ENCODE measurements at regions not wholly inside any gene's neighbourhood (a gene's known extent, or its start where the extent isn't known, plus 50 kb on each side); places are given as distances from the start of the nearest gene placed in this dataset.

GRCh38 chr5:85320495-85320894 is 935.8 kb upstream of the EDIL3 start:
- TF ChIP-seq CTCF (IDR thresholded peaks at IDR 0.05) (no peak), POLR2A (IDR thresholded peaks at IDR 0.05) (no peak)

All from stomach (tissue), 4 donors.